CD4-positive, CD25-positive, alpha-beta regulatory T cell (primary cell): ENCODE measurements at regions not wholly inside any gene's neighbourhood (a gene's known extent, or its start where the extent isn't known, plus 50 kb on each side); places are given as distances from the start of the nearest gene placed in this dataset.
A peak's percentile ranks its signal among the peaks of the same experiment; 100 is the strongest.

Experiments
- ATAC-seq, 2 donors: fragments of 150-1000 bp; cut with Tn5 transposase; one replicate each; pipeline ENCODE4 v1.10.0; 2021; ENCODE audit warnings: low read depth in 2 of 2, moderate number of reproducible peaks in 2 of 2, moderate library complexity in 1 of 2
- DNase-seq, 3 donors: peaks; one replicate each; pipeline versions ENCODE4 v3.0.0 to v3.0.0-alpha.2; 2012 to 2022; ENCODE audit warnings: mixed read lengths in 1 of 3
- H3K27ac ChIP-seq: one replicate; pipeline ENCODE4 v1.7.0; 2013; ENCODE audit warnings: mild to moderate bottlenecking, low read length; ENCODE audit not compliant: insufficient read depth, poor library complexity, severe bottlenecking
- H3K27me3 ChIP-seq: one replicate; pipeline ENCODE4 v1.7.0; 2013; ENCODE audit warnings: low read length; ENCODE audit not compliant: control insufficient read depth, insufficient read depth
- H3K36me3 ChIP-seq: one replicate; pipeline ENCODE4 v1.7.0; 2013; ENCODE audit warnings: mild to moderate bottlenecking, low read length, moderate library complexity; ENCODE audit not compliant: control insufficient read depth, insufficient read depth
- H3K4me1 ChIP-seq: 2 replicates; pipeline ENCODE4 v1.7.0; 2013; ENCODE audit warnings: mild to moderate bottlenecking, low read length; ENCODE audit not compliant: insufficient read depth, control insufficient read depth, poor library complexity, severe bottlenecking
- H3K4me3 ChIP-seq: one replicate; pipeline ENCODE4 v1.7.0; 2013; ENCODE audit warnings: low read depth, mild to moderate bottlenecking, low read length, moderate library complexity
- H3K9me3 ChIP-seq, 2 experiments: 1 replicate in 1 of 2; 2 replicates in 1 of 2; pipeline ENCODE4 v1.7.0; 2013; ENCODE audit warnings: low read length in 2 of 2, mild to moderate bottlenecking in 1 of 2, moderate library complexity in 1 of 2; ENCODE audit not compliant: control insufficient read depth in 2 of 2
- H3K27ac Mint-ChIP-seq, 3 donors: one replicate each; pipeline ENCODE4 v1.8.0; 2020 to 2022; ENCODE audit warnings: mild to moderate bottlenecking in 3 of 3, mixed read lengths in 3 of 3, moderate library complexity in 2 of 3
- H3K27me3 Mint-ChIP-seq: one replicate; pipeline ENCODE4 v1.8.0; 2022; ENCODE audit warnings: mild to moderate bottlenecking, mixed read lengths
- H3K36me3 Mint-ChIP-seq: one replicate; pipeline ENCODE4 v1.8.0; 2020; ENCODE audit warnings: mixed read lengths
- H3K4me1 Mint-ChIP-seq, 4 donors: one replicate each; pipeline ENCODE4 v1.8.0; 2020 to 2022; ENCODE audit warnings: mixed read lengths in 4 of 4, mild to moderate bottlenecking in 1 of 4
- H3K4me3 Mint-ChIP-seq, 4 donors: one replicate each; pipeline ENCODE4 v1.8.0; 2020 to 2022; ENCODE audit warnings: mild to moderate bottlenecking in 4 of 4, mixed read lengths in 4 of 4, moderate library complexity in 3 of 4
- H3K9me3 Mint-ChIP-seq, 7 donors: one replicate each; pipeline ENCODE4 v1.8.0; 2020 to 2022; ENCODE audit warnings: mixed read lengths in 7 of 7, mild to moderate bottlenecking in 3 of 7, moderate library complexity in 2 of 7

DNA sequence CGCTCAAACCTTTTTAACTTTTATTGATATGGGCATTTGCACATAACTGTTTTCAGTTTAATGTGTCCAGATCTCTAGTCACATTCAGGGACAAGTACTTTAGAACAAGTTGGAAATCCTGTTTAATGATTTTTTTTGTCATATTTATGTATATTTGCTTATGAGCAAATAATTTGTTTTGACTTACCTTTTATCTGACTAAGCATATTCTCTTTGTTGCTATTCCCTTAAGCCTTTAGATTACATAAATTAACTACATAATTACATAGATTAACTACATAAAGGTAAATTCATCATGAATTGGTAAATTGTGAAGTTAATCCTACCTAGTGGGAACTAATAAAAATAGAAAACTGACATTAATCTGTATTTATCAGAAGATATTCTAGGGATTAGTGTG, 523.5 kb upstream of the MAN1A1 start:
- no peak overlapping the region for H3K27ac Mint-ChIP-seq
- no peak for DNase-seq
- H3K36me3 Mint-ChIP-seq: no peaks in the 10 kb centered on the region
- no peak overlapping the region for H3K4me3 Mint-ChIP-seq
- H3K9me3 ChIP-seq: no peaks in the 10 kb centered on the region
- H3K4me1 Mint-ChIP-seq: no peaks in the 10 kb centered on the region
- no peak overlapping the region for H3K27ac ChIP-seq
- peaks cover 4% of the 10 kb centered on the region for H3K27me3 Mint-ChIP-seq
- H3K4me1 ChIP-seq: no peaks in the 10 kb centered on the region
- H3K9me3 Mint-ChIP-seq: peaks cover 0 to 2% (median 0%) of the 10 kb centered on the region in 7 donors
- ATAC-seq: no peak
- no peaks in the 10 kb centered on the region for H3K27me3 ChIP-seq
- no peaks in the 10 kb centered on the region for H3K36me3 ChIP-seq
- H3K4me3 ChIP-seq: no peak overlapping the region

DNA sequence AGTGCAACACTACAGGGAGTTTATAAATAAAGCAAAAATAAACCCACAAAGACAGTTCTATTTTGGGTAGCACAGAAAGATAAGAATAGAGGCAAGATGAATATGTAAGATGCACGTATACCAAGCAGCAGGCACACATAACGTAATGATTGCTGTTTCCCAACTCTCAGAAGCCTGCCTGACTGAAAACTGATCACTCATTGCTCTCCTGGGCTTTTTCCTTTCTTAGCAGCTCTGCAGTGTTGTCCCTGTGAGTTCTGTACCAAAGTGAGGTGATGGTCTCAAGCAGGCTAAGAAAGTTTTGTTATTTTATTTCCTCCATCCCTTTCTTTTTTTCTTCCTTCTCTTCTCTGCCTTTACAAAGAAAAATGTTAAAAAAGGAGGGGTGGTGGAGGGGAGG, 522.0 kb upstream of the MAN1A1 start:
- Histone ChIP-seq H3K27ac (no peak overlapping the region), H3K4me1 (no peaks in the 10 kb centered on the region), H3K27me3 (no peaks in the 10 kb centered on the region), H3K36me3 (no peaks in the 10 kb centered on the region), H3K4me3 (no peak overlapping the region), H3K9me3 (peaks cover 0 to 3% of the 10 kb centered on the region in 2 experiments)
- Mint-ChIP-seq H3K4me1 (no peaks in the 10 kb centered on the region), H3K27ac (no peak overlapping the region), H3K9me3 (peaks cover 0 to 3% (median 0%) of the 10 kb centered on the region in 7 donors), H3K36me3 (no peaks in the 10 kb centered on the region), H3K27me3 (peaks cover 4% of the 10 kb centered on the region), H3K4me3 (no peak overlapping the region)
- DNase-seq (no peak), ATAC-seq (no peak)

- Mint-ChIP-seq H3K27ac (peak overlapping the region in 1 of 3 donors; percentile 10), H3K4me3 (peak overlapping the region in 1 of 4 donors; percentile 92)
- H3K27me3 ChIP-seq: no peaks in the 10 kb centered on the region
These were observed 516.1 kb upstream of the MAN1A1 start for GRCh38 chr6:119865466-119866350.

DNA sequence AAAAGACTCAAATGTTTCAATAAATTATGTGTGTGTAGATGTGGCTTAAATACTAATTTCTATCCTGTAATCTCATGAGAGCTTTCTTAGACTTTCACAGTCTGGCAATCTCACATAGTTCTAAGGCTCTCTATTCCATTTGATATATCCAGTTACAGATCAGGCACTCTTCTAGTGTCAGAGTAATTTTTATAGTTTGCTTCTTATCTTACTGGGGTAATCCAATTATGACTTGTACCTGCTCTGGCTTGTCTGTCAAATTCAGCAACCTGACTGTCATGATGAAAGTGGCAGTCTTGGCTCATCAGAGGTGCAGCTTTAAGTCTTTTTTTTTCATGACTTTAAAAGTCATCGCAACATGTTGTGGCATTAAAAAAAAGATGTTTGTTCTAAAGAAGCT, 513.2 kb upstream of the MAN1A1 start:
- DNase-seq: no peak
- peaks cover 0 to 4% (median 0%) of the 10 kb centered on the region in 4 donors for H3K4me1 Mint-ChIP-seq

More at GRCh38 chr6:119865466-119866350, 516.1 kb upstream of the MAN1A1 start:
- H3K4me1 ChIP-seq: no peaks in the 10 kb centered on the region
- H3K36me3 Mint-ChIP-seq: no peaks in the 10 kb centered on the region
- H3K4me3 ChIP-seq: no peak overlapping the region
- H3K9me3 Mint-ChIP-seq: peaks cover 0 to 17% (median 4%) of the 10 kb centered on the region in 7 donors
- no peaks in the 10 kb centered on the region for H3K36me3 ChIP-seq
- DNase-seq (no peak), ATAC-seq (no peak)
- peaks cover 0 to 5% of the 10 kb centered on the region in 2 experiments for H3K9me3 ChIP-seq
- peaks cover 5% of the 10 kb centered on the region for H3K27me3 Mint-ChIP-seq
- no peaks in the 10 kb centered on the region for H3K4me1 Mint-ChIP-seq
- H3K27ac ChIP-seq: no peak overlapping the region

GRCh38 chr6:119858901-119859300, 509.3 kb upstream of the MAN1A1 start:
- no peak overlapping the region for H3K27ac ChIP-seq
- Mint-ChIP-seq H3K27ac (no peak overlapping the region), H3K9me3 (peaks cover 0 to 5% (median 0%) of the 10 kb centered on the region in 7 donors), H3K4me3 (no peak overlapping the region), H3K36me3 (no peaks in the 10 kb centered on the region), H3K27me3 (no peaks in the 10 kb centered on the region), H3K4me1 (peaks cover 9 to 14% (median 12%) of the 10 kb centered on the region in 4 donors)
- no peaks in the 10 kb centered on the region for H3K9me3 ChIP-seq
- no peaks in the 10 kb centered on the region for H3K27me3 ChIP-seq
- no peaks in the 10 kb centered on the region for H3K36me3 ChIP-seq
- peaks cover 4% of the 10 kb centered on the region for H3K4me1 ChIP-seq
- H3K4me3 ChIP-seq: no peak overlapping the region
- DNase-seq: no peak
- ATAC-seq: no peak

More for the DNA sequence above, 513.2 kb upstream of the MAN1A1 start:
- H3K4me3 ChIP-seq: no peak overlapping the region
- no peak for ATAC-seq
- no peak overlapping the region for H3K27ac Mint-ChIP-seq
- no peak overlapping the region for H3K27ac ChIP-seq
- H3K4me1 ChIP-seq: no peaks in the 10 kb centered on the region
- H3K27me3 Mint-ChIP-seq: peaks cover 5% of the 10 kb centered on the region
- H3K36me3 ChIP-seq: no peaks in the 10 kb centered on the region
- H3K9me3 ChIP-seq: peaks cover 0 to 5% of the 10 kb centered on the region in 2 experiments
- H3K9me3 Mint-ChIP-seq: peaks cover 0 to 17% (median 3%) of the 10 kb centered on the region in 7 donors
- no peaks in the 10 kb centered on the region for H3K27me3 ChIP-seq
- H3K36me3 Mint-ChIP-seq: no peaks in the 10 kb centered on the region
- no peak overlapping the region for H3K4me3 Mint-ChIP-seq

GRCh38 chr6:119856136-119856535, 506.6 kb upstream of the MAN1A1 start:
- H3K4me3 Mint-ChIP-seq: peak overlapping the region; percentile 14 to 83 (median 72)

DNA sequence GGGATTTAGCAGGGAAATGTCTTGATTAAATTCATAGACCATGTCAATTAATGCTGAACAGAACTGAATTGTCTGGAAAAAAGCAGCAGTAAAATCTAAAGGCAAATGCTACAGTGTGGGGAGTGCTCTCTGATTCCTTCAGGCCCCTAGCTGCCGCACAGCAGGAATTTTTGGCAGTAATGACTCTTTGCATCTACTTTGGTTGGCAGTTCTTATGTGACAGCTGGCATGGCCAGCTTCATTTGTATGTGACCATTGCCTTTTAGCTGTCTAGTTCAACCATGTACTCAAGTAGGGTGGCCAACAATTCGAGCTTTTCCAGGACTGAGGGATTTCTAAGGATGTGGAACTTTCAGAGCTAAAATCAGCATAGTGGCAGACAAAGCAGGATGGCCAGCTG, 499.1 kb upstream of the MAN1A1 start:
- DNase-seq (no peak), ATAC-seq (no peak)
- H3K27me3 Mint-ChIP-seq: peaks cover 10% of the 10 kb centered on the region
- H3K27me3 ChIP-seq: no peaks in the 10 kb centered on the region
- H3K4me3 ChIP-seq: no peak overlapping the region
- no peak overlapping the region for H3K27ac ChIP-seq
- H3K9me3 ChIP-seq: no peaks in the 10 kb centered on the region
- no peak overlapping the region for H3K27ac Mint-ChIP-seq
- H3K4me1 Mint-ChIP-seq: no peaks in the 10 kb centered on the region
- H3K36me3 ChIP-seq: no peaks in the 10 kb centered on the region
- no peaks in the 10 kb centered on the region for H3K36me3 Mint-ChIP-seq
- H3K4me1 ChIP-seq: no peaks in the 10 kb centered on the region
- H3K4me3 Mint-ChIP-seq: no peak overlapping the region
- H3K9me3 Mint-ChIP-seq: no peaks in the 10 kb centered on the region

More at GRCh38 chr6:119856136-119856535, 506.6 kb upstream of the MAN1A1 start:
- H3K27ac Mint-ChIP-seq: peak overlapping the region in 1 of 3 donors; percentile 63
- Histone ChIP-seq H3K27me3 (no peaks in the 10 kb centered on the region), H3K4me1 (peaks cover 4% of the 10 kb centered on the region), H3K9me3 (no peaks in the 10 kb centered on the region), H3K36me3 (no peaks in the 10 kb centered on the region), H3K4me3 (peak overlapping the region; percentile 79), H3K27ac (no peak overlapping the region)
- H3K4me1 Mint-ChIP-seq: peaks cover 9 to 14% (median 12%) of the 10 kb centered on the region in 4 donors
- peak in 2 of 3 donors; percentile 0 to 59 for DNase-seq
- no peaks in the 10 kb centered on the region for H3K27me3 Mint-ChIP-seq
- peak; percentile 28 to 45 for ATAC-seq
- H3K36me3 Mint-ChIP-seq: no peaks in the 10 kb centered on the region
- peaks cover 0 to 4% (median 0%) of the 10 kb centered on the region in 7 donors for H3K9me3 Mint-ChIP-seq
